Stimulated activated CD4-positive, alpha-beta T cell treated with anti-CD3 and anti-CD28 coated beads, Interleukin-1b, Interleukin-23, amount 100 ng/mL, for 4 hours (primary cell): ENCODE measurements at regions not wholly inside any gene's neighbourhood (a gene's known extent, or its start where the extent isn't known, plus 50 kb on each side); places are given as distances from the start of the nearest gene placed in this dataset.
"Not testable (repeated sequence)": the region's sequence is repeated elsewhere in the genome, so short reads cannot be mapped to it uniquely, and the experiment has no call there.

Experiments
- DNase-seq, 2 donors: peaks; one replicate each; pipeline ENCODE4 v3.0.0-alpha.2; 2020; ENCODE audit warnings: low read depth in 2 of 2

DNA sequence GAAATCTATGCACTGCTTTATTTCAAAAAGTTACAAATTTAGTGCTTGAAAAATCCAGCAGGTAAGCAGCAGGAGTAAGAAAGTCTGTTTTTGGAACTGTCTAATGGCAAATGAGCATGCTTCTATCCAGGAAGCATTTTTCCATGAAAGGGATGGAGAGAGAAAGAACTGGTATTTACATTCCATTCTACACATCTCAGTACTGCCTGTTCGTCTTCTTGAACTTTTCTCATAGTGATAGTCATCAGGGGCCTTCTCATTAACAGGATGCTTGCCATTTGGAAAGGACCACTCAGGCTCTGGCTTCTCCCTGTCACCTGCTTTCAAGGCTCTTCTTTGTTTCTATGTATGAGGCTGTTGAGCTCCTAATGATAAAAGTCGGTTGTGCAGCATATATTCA lies 267.3 kb upstream of the IL12A start:
- no peak for DNase-seq

DNA sequence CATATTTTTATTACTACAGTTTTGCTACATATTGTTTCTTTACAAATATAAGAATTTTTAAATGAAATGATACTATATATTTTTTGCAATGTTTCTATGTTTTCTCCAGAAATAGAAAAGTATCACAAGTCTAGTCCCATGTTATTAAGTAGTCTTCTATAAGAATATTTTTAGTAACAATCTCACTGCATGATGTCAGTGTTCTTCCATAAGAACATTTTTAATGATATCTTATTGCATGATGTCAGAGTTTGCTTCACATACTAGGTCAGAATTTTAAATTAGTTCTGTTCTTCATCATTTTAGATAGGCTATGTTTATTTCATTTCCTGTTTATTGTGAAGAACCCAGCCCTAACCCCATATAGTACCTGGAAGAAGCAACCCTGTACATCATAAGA lies 265.3 kb upstream of the IL12A start:
- no peak for DNase-seq

DNA sequence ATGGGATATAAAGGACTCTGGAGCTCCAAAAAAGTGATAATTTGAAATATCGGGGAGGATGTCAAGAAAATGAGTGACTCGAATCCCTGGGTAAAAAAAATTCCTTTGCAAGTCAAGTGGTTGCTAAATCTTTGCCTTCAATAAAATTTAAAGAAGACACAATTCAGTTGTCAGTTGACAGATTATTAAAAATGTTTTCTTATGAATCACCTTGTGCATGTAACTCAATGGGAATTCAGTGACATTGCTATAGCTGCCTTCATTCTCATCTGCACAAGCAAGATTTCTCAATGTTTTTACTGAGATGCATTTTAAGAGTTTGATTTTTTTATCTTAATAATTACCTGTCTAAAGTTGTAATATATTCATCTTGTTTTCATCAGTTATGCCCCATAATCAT lies 264.0 kb upstream of the IL12A start:
- DNase-seq: no peak

DNA sequence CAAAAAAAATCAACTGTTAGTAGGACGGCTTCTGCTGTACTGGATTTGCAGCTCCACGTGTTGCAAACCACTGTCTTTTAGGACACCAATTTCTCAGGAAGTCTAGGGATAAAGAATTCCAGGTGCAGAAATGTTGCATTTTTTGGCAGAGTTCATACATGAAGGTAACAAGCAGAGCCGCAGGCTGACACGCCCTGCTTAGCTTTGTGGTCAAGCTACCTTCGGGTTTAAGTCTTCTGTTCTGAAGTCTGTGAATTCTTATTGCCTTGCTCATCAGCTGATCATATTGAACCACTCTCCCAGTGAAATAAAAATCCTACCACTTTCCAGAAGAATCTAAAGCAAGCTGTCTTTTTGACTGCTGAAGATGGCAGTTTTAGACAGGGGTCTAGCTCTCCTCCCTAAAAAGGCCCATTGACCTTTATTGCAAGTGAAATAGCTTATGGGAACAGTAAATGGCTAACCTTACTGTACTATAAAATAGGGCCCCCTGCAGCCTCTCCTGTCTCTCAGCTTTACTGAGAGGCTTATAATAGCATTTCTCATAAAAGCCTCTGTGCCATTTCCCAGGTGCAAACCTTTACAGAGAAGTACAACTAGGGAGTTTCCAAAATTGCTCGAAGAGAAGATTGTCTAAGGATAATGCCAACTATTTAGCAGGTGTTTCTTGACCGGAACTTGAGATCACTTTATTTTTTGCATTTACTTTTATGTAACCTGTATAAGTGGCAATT lies 262.2 kb upstream of the IL12A start:
- no peak for DNase-seq

DNA sequence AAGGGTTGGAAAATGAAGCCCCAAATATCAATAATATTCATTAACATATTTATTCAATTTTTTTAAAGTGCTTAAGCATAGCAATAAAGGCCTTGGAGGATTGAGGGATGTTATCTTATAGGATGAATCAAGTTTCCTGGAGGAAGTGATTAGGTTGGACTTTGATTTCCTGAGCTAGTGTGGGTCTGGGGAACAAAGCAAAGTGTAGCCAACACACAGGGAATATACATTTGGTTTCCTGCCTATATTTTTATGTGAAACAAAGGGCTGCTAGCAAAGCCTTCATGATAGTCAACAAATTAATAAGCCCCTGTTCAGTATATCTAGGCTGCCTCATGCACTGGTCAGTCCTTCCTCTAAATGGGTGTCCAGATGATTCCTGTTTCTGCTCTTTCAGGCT lies 261.1 kb upstream of the IL12A start:
- no peak for DNase-seq

DNA sequence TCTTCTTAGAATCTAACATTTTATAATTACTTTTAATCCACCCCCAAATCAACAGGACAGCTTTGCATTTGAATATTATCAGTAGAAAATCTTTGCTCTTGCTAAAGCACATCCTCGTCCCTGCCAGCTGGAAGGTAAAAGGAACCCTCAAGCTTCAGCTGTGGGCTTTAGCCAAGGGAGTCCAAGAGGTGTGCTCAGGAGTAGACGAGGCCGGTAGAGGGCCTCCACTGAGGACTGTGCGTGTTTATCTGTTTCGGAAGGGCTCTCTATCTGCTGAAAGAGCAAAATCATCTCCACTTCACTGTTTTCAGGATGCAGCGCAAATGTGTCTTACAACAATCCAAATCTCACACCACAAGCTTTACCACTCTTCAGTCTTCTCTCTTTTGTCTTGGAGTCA lies 257.4 kb upstream of the IL12A start:
- DNase-seq: no peak

DNA sequence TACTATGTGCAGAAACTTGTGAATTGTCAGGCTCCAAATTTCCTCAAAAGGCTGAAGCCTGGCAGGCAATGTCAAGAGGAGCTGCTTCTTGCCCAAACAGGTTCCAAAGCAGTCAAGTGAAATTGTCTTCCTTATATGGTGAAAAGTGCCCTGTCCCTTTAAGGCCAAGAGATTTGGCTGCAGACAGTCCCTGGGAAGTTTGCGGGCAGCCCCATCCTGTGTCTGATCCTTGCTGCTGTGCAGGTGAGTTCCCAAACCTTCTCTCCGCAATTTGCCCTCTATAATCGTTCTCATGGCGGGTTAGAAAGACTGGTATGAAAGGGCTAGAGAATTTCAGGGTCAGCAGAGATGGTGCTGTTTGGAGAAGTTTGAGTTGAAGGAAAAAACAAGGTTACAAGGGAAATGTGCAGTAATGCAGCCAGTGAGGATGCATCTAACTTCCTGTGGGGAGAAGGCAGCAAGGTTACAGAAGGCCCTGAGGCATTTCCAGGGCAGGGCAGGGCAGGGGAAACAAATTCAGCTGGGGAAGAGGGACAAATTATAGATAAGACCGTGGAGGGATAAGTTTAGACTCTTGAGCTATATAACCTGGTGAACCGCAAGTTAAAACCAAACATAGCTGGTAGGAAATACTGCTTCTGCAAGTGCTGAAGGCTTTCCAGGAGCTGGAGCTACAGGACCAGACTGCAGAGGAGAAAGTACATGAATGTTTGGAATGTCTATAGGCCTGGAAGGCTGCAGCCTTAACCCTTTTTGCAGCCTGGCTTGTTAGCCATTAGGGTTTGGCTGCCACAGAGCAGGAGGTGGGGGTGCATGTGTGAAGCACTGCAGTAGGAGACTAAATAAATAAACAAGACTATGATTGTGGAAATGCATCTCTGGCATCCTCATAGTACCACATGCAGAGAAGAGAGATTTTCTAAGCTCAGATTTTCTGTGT lies 256.2 kb upstream of the IL12A start:
- no peak for DNase-seq

DNA sequence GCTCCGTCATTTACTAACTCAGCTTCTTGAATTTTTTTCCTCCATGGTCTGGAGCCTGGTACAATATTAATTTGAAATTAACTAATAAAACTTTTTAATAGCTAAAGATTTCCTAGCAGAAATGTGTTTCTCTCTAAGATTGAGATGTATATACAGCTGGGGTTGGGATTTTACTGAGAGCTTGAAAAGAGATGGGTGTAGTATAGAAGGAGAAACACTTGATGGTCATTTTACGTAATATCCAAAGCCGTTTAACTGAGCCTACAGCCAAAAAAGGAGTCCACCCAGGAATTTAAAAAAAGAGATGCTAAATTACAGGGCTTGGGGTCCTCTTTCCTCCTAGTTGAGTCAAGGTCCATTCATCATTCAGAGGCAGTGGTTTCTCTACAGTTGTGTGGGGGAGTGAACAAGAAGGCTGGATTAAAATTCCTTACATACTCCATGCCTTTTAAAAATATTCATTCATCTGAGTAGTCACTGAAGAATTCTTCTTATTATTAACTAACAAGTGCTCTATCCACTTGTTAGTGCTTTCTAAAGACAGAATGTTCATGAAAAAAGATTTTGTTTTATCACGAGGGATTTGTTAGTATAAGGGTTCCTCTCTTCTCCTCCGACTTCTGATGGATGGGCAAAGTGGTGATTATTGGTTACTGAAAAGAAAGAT lies 255.3 kb upstream of the IL12A start:
- DNase-seq: no peak

DNA sequence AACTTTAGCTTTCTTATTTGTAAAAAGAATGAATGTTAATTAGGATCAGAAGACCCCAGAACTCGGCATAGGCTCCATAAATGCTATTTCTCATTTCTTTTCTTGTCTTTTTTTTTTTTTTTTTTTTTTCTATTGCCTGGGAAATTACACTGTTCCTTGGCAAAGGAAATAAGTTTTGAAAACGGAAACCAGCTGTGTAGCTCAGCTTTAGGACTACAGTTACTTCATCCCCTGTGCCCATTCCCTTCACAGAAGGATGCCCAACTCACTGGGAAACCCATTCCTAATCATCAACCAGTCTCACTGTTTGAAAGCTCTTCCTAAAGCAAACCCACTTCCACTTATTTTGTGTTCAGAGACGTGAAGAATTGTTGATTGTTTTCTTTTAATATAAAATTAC lies 254.0 kb upstream of the IL12A start:
- no peak for DNase-seq

DNA sequence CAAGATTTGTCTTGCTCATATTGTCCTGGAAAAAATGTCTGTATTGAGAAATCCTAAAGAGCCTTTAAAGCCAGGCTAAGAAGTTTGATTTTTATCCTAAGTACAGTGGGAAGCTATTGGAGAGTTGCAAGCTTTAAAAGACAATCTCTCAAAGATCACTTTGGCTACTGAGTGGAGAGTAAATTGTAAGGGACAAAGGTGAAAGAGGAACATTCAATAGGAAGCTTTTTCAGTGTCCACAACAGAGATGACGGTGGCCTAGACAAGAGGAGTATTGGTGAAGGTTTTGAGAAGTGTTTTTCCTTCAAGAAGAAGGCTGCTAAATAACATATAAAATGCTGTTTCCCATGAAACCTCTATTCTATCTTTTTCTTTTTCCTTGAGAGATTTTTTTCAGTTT lies 249.5 kb upstream of the IL12A start:
- DNase-seq: no peak

DNA sequence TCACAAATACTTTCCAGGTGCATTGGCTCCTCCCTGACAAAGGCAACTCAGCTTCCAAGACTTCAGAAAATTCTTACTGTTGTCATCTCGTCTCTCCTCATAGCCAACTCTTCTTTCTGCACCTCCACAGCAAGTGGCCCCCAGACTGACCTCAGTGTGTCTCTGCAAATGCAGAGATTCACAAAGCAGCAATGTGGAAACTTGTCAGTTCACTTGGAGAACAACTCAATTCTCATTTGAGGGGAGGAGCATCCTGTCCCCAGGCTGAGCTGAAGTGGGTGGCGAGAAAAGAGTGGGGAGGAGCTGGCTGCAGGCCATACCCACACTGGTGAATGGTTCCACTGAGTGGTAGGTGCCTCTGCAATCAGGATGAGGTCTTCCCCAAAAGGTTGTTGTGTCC lies 248.7 kb upstream of the IL12A start:
- no peak for DNase-seq

DNA sequence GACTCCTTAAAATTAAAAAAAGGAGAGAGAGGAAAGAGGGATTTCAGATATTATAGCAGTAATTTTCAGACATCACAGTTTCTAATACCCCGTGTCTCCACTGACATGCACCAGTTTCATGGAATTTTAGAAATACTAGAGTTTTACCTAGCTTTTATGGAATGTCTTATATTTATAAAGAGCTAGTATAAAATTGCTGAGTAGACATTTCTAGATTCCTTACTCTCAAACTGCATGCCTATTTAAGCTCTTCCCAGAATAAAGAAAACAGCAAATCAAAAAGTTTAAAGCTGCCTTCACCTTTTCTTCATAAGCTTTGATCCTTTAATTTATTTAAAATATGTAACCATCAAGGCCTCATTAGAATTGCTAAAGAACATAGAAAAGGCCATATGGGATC lies 247.4 kb upstream of the IL12A start:
- DNase-seq: no peak

DNA sequence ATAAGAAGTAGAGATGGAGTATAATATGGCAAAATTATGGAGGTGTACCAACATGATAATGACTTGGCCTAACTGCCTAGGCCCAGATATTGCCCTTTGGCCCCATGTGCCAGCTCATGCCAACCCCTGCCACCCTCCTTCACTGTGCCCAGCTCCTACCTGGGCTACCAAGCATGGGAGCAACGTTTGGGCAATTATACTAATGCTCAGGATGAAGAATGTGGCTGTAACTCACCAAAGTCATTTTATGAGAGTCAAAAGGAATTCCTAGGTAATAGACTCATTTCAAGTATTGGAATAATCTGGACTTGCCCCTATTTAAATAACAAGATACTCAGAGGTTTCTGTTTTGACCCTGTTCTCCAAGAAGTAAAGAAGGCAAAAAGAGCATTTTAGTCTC lies 240.2 kb upstream of the IL12A start:
- DNase-seq: no peak

DNA sequence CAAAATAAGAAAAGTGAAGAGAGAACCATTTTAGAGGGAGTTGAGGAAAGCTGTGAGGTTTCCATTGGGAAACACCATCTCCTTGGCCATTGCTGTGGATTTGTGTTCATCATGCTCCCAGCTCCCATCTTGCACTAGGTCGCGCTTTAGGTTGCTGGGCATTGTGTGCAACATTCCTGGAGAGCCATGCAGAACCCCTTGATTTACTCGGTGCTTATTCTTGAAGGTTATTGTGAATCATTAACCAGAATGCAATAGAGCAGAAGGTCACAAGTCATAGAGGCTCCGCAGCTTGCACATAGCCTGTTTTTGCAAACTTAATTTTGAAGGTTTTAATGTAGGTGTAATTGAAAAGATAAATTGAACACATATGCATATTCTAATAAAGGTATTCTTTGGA lies 239.2 kb upstream of the IL12A start:
- no peak for DNase-seq

DNA sequence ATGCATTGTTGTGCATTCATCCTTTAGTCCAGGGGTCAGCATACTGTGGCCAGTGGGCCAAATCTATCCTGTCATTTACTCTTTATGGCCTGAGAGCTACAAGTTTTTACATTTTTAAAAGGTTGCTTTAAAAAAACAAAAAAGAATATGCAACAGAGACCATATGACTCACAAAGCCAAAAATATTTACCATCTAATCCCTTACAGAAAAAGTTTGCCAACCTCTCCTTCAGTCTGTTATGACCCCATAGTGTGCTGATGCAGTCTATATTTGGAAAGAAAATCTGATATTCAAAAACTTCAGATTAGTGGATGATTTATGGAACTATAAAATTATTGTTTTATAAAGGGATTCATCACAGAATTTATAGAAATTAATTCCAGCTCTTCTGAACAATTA lies 237.5 kb upstream of the IL12A start:
- DNase-seq: no peak

DNA sequence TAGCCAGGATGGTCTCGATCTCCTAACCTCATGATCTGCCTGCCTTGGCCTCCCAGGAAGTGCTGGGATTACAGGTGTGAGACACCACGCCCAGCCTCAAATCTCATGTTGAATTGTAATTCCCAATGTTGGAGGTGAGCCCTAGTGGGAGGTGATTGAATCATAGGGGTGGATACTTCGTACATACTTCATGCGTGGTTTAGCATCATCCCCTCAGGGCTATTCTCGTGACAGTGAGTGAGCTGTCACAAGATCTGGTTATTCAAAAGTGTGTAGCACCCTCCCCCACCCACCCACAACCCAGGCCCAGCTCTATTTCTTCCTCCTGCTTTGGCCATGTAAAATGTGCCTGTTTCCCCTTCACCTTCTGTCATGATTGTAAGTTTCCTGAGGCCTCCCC lies 236.9 kb upstream of the IL12A start:
- DNase-seq: no peak

DNA sequence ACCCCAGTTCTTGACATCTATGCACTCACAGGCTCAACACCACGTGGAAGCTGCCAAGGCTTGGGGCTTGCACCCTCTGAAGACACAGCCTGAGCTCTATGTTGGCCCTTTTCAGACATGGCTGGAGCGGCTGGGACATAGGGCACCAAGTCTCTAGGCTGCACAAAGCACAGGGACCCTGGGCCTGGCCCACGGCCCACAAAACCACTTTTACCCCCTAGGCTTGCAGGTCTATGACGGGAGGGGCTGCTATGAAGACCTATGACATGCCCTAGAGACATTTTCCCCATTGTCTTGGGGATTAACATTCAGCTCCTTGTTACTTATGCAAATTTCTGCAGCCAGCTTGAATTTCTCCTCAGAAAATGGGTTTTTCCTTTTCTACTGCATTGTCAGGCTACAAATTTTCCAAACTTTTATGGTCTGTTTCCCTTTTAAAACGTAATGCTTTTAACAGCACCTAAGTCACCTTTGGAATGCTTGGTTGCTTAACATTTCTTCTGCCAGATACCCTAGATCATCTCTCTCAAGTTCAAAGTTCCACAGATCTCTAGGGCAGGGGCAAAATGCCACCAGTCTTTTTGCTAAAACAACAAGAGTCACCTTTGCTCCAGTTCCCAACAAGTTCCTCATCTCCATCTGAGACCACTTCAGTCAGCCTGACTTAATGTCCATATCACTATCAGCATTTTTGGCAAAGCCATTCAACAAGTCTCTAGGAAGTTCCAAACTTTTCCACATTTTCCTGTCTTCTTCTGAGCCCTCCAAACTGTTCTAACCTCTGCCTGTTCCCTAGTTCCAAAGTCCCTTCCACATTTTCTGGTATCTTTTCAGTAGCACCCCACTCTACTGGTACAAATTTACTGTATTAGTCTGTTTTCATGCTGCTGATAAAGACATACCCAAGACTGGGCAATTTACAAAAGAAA lies 232.1 kb upstream of the IL12A start:
- DNase-seq: not testable (repeated sequence)

DNA sequence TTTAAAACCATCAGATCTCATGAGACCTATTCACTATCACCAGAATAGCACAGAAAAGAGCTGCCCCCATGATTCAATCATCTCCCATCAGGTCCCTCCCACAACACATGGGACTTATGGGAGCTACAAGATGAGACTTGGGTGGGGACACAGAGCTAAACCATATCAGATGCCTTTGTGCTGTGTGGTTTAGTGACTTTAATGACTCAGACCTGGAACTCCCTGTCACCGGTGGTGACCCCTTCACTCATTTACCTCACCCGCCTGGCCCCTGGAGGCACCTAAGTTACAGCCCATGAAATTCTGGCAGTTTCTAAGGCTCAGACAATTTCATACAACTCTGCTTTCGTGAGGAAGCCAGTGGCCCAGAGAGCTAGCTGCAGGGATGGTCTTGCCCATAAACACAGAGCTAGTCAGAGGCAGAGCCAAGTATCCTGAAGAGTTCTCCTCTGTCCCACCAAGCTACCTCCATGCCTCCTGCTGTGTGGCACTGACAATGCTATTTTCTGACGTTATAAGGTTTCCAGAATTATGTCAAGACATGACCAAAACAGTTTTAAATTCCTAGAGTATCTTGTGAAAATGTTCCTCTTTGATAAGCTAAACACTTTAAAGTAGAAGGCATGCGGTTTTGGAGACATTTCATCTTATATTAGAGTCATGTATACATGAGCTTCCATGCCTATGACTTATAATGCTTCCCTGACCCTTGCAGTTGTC lies 231.1 kb upstream of the IL12A start:
- no peak for DNase-seq

DNA sequence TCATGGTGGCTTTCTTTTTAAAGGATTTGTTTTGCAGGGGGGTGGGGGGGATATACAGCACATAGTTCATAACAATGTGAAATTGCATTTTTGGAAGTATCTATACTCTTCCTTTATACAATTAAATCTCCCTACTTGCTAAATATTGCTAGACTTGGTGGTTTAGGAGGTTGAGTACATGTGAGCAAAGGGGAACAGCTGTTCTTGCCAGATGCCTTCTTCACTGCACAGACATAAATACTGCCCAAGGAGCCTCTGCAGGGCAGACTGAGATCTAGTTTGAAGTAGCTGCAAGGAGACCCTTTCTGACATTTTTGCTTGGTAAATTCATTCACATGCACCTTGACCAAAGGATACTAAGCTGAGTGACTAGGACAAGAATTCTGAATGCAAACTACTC lies 228.6 kb upstream of the IL12A start:
- DNase-seq: no peak

DNA sequence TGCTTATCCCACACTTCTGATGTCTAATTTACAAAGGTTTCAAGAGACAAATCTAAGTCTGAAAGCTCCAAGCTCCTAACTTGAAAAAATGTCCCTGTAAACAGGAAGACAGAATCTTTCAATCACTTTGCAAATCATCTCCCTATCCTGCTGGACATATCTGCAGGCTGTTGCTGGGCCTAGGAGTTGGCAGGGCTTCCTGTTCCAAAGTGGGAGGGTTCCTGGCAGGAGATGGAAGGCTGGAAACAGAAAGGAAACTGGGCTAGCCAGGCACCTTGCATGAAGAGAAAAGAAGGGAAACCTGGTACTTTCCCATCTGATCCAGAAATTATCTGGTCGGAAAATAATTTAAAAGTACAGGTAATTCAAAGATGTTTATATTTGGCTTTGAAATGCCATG lies 227.3 kb upstream of the IL12A start:
- DNase-seq: no peak
